ENCODE measurements at regions not wholly inside any gene's neighbourhood (a gene's known extent, or its start where the extent isn't known, plus 50 kb on each side); places are given as distances from the start of the nearest gene placed in this dataset.

DNA sequence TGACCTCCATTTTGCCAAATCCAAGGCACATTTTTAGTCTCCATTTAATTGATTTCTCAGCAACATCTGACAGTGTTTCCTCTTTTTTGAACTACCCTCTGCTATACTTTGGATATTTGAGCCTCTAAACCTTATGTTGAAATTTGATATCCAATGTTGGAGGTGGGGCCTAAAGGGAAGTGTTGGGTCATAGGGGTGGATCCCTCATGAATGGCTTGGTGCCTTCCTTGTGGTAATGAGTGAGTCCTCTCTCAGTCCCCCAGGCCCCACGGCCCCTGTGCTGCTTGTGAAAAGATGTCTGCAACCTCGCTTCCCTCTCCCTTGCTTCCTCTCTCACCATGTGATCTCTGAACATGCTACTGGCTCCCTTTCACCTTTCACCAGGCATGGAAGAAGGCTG, 96.8 kb upstream of the DGKB start:
- Mint-ChIP-seq H3K9me3 (no peaks in the 10 kb centered on the region), H3K4me1 (no peaks in the 10 kb centered on the region), H3K4me3 (no peak overlapping the region), H3K27me3 (ENCODE audit: low read depth) (no peaks in the 10 kb centered on the region), H3K27ac (no peak overlapping the region; a peak in 1 of 7 replicates), H3K36me3 (ENCODE audit: insufficient read depth in 1 of 3, low read depth in 3 of 3) (no peaks in the 10 kb centered on the region)
- H4K20me1 ChIP-seq (ENCODE audit: control insufficient read depth, insufficient read depth, insufficient read length), result no peaks in the 10 kb centered on the region
- no peak overlapping the region for H2BK120ac ChIP-seq (ENCODE audit: low read depth, low read length, poor library complexity, severe bottlenecking)
- H3K4me1 ChIP-seq (ENCODE audit: insufficient read depth, low read length), result no peaks in the 10 kb centered on the region
- no peak overlapping the region for H4K5ac ChIP-seq (ENCODE audit: insufficient read length, low read depth, low read length)
- no peak overlapping the region for H2AK5ac ChIP-seq (ENCODE audit: insufficient read length, low read length)
- no peak overlapping the region for H3K56ac ChIP-seq (ENCODE audit: insufficient read length, low read depth, low read length)
- H3K23ac ChIP-seq (ENCODE audit: insufficient read length, low read depth, low read length), result no peak overlapping the region
- no peaks in the 10 kb centered on the region for H3K23me2 ChIP-seq (ENCODE audit: insufficient read length, low read depth, low read length, poor library complexity, severe bottlenecking)
- no peak overlapping the region for H3K14ac ChIP-seq (ENCODE audit: insufficient read depth, low read length)
- no peak overlapping the region for H4K8ac ChIP-seq (replicated peaks; ENCODE audit: insufficient read length, low read depth, low read length)
- TF ChIP-seq, protein P1, sequence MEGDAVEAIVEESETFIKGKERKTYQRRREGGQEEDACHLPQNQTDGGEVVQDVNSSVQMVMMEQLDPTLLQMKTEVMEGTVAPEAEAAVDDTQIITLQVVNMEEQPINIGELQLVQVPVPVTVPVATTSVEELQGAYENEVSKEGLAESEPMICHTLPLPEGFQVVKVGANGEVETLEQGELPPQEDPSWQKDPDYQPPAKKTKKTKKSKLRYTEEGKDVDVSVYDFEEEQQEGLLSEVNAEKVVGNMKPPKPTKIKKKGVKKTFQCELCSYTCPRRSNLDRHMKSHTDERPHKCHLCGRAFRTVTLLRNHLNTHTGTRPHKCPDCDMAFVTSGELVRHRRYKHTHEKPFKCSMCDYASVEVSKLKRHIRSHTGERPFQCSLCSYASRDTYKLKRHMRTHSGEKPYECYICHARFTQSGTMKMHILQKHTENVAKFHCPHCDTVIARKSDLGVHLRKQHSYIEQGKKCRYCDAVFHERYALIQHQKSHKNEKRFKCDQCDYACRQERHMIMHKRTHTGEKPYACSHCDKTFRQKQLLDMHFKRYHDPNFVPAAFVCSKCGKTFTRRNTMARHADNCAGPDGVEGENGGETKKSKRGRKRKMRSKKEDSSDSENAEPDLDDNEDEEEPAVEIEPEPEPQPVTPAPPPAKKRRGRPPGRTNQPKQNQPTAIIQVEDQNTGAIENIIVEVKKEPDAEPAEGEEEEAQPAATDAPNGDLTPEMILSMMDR (conservative IDR thresholded peaks at IDR 0.05), result no peak
- H4K91ac ChIP-seq (ENCODE audit: insufficient read length, low read depth, low read length), result no peak overlapping the region
- no CpG with 5 or more reads among the region's 2 CpGs for WGBS (ENCODE audit: extremely low coverage, insufficient read length, low lambda C conversion rate)
- H3K27ac ChIP-seq (ENCODE audit: insufficient read length, low read depth, low read length), result no peak overlapping the region
- H3K4ac ChIP-seq (ENCODE audit: low read depth, low read length), result no peak overlapping the region
- DNase-seq, result no peak
- no peaks in the 10 kb centered on the region for H3K27me3 ChIP-seq (ENCODE audit: insufficient read depth, low read length)
- H2BK15ac ChIP-seq (ENCODE audit: low read depth, low read length), result no peak overlapping the region
- H3K79me2 ChIP-seq (ENCODE audit: insufficient read depth, low read length), result no peaks in the 10 kb centered on the region
- H2BK12ac ChIP-seq (ENCODE audit: insufficient read length, low read depth, low read length), result no peak overlapping the region
- no peak overlapping the region for H2BK5ac ChIP-seq (ENCODE audit: insufficient read length, low read length)
- H3T11ph ChIP-seq (ENCODE audit: low read length), result no peak overlapping the region
- no peak overlapping the region for H3K9ac ChIP-seq (ENCODE audit: extremely low read depth, insufficient read length, low read length)
- no peak overlapping the region for H2BK20ac ChIP-seq (ENCODE audit: low read depth, low read length, poor library complexity, severe bottlenecking)
- H3K79me1 ChIP-seq (ENCODE audit: insufficient read depth, low read depth, low read length, poor library complexity, severe bottlenecking), result no peaks in the 10 kb centered on the region
- no peak overlapping the region for H3K4me2 ChIP-seq (ENCODE audit: insufficient read depth, insufficient read length, low read length)
- H3K18ac ChIP-seq (ENCODE audit: insufficient read length, low read depth, low read length), result no peak overlapping the region
- H2AFZ ChIP-seq (ENCODE audit: low read length), result no peak overlapping the region
- H3K9me3 ChIP-seq (ENCODE audit: control insufficient read depth, low read depth, low read length), result no peaks in the 10 kb centered on the region

All from H9 (cell line).